Fibroblast of lung (primary cell): ENCODE measurements at regions not wholly inside any gene's neighbourhood (a gene's known extent, or its start where the extent isn't known, plus 50 kb on each side); places are given as distances from the start of the nearest gene placed in this dataset.

ENCODE experiments used
- DNase-seq, 2 donors: peaks; one replicate each; pipeline versions ENCODE4 v3.0.0 to v3.0.0-alpha.2; 2010; ENCODE audit warnings: low read depth in 2 of 2
- H2AFZ ChIP-seq: 2 replicates; pipeline ENCODE4 v1.5.1; 2012; ENCODE audit warnings: low read length, control low read depth, inconsistent platforms
- H3K27ac ChIP-seq: 2 replicates; pipeline ENCODE4 v1.5.1; 2011; ENCODE audit warnings: low read length, control low read depth; ENCODE audit not compliant: insufficient read depth
- H3K27me3 ChIP-seq: 2 replicates; pipeline ENCODE4 v1.5.1; 2011; ENCODE audit warnings: mild to moderate bottlenecking, low read length; ENCODE audit not compliant: control insufficient read depth, insufficient read depth
- H3K36me3 ChIP-seq: 2 replicates; pipeline ENCODE4 v1.5.1; 2011; ENCODE audit warnings: low read length; ENCODE audit not compliant: control insufficient read depth, insufficient read depth
- H3K4me1 ChIP-seq: 2 replicates; pipeline ENCODE4 v1.5.1; 2011; ENCODE audit warnings: low read length; ENCODE audit not compliant: control insufficient read depth, insufficient read depth; ENCODE audit errors: extremely low read depth
- H3K4me2 ChIP-seq: 2 replicates; pipeline ENCODE4 v1.5.1; 2011; ENCODE audit warnings: low read length, control low read depth; ENCODE audit not compliant: insufficient read depth; ENCODE audit errors: extremely low read depth
- H3K4me3 ChIP-seq, 4 experiments: fragments of 200-600 bp in 1 of 4; sonication (generic) in 1 of 4; replicated peaks in 1 of 4; 2 replicates each; pipeline ENCODE4 v1.5.1; 2011 to 2016; ENCODE audit warnings: low read length in 4 of 4, low read depth in 3 of 4, mild to moderate bottlenecking in 3 of 4, control low read depth in 2 of 4, inconsistent platforms in 1 of 4, mixed read lengths in 1 of 4; ENCODE audit not compliant: insufficient read depth in 1 of 4; ENCODE audit errors: control extremely low read depth in 1 of 4
- H3K79me2 ChIP-seq: 2 replicates; pipeline ENCODE4 v1.5.1; 2012; ENCODE audit warnings: mild to moderate bottlenecking, low read length, inconsistent platforms; ENCODE audit not compliant: control insufficient read depth, insufficient read depth
- H3K9ac ChIP-seq: 2 replicates; pipeline ENCODE4 v1.5.1; 2011; ENCODE audit warnings: mild to moderate bottlenecking, low read length, control low read depth; ENCODE audit not compliant: insufficient read depth
- H3K9me3 ChIP-seq: 2 replicates; pipeline ENCODE4 v1.5.1; 2012; ENCODE audit warnings: low read depth, low read length; ENCODE audit not compliant: control insufficient read depth, insufficient read depth
- H4K20me1 ChIP-seq: 2 replicates; pipeline ENCODE4 v1.5.1; 2011; ENCODE audit warnings: low read length; ENCODE audit not compliant: control insufficient read depth, insufficient read depth; ENCODE audit errors: extremely low read depth
- CTCF ChIP-seq, 2 donors: IDR thresholded peaks in 1 of 2; conservative IDR thresholded peaks in 1 of 2; 1 replicate in 1 of 2; 2 replicates in 1 of 2; pipeline ENCODE4 v1.5.1; 2011 to 2012; ENCODE audit warnings: low read length in 2 of 2, control low read depth in 1 of 2, inconsistent platforms in 1 of 2, low read depth in 1 of 2, mild to moderate bottlenecking in 1 of 2
- EZH2 ChIP-seq: IDR thresholded peaks from 2 replicates; pipeline ENCODE4 v1.5.1; 2012; ENCODE audit warnings: low read length, control low read depth, mild to moderate bottlenecking; ENCODE audit errors: missing control alignments

GRCh38 chr1:78223417-78224215 is 177.8 kb downstream of the GIPC2 start:
- Histone ChIP-seq H3K79me2 (no peaks in the 10 kb centered on the region), H3K9me3 (no peaks in the 10 kb centered on the region), H3K4me2 (no peak overlapping the region), H3K27ac (no peak overlapping the region), H3K27me3 (no peaks in the 10 kb centered on the region), H3K36me3 (no peaks in the 10 kb centered on the region), H3K4me3 (no peak overlapping the region), H2AFZ (no peak overlapping the region), H4K20me1 (no peaks in the 10 kb centered on the region), H3K4me1 (no peaks in the 10 kb centered on the region), H3K9ac (no peak overlapping the region)
- DNase-seq, result peak; percentile 51 to 74
- TF ChIP-seq EZH2, result no peak

- Histone ChIP-seq H3K27me3 (no peaks in the 10 kb centered on the region), H3K4me1 (no peaks in the 10 kb centered on the region), H3K27ac (no peak overlapping the region), H3K79me2 (no peaks in the 10 kb centered on the region), H4K20me1 (no peaks in the 10 kb centered on the region), H3K9ac (no peak overlapping the region), H2AFZ (no peak overlapping the region), H3K9me3 (no peaks in the 10 kb centered on the region), H3K4me3 (no peak overlapping the region), H3K36me3 (no peaks in the 10 kb centered on the region), H3K4me2 (no peak overlapping the region)
- DNase-seq, result no peak
- TF ChIP-seq CTCF (conservative IDR thresholded peaks at IDR 0.05 in 1 of 2, IDR thresholded peaks at IDR 0.05 in 1 of 2; ENCODE audit: low read depth in 1 of 2, low read length in 2 of 2), result no peak
Observed at GRCh38 chr1:78224246-78224785, 178.6 kb downstream of the GIPC2 start.

- Histone ChIP-seq H3K27ac (no peak overlapping the region), H3K4me2 (no peak overlapping the region), H3K79me2 (no peaks in the 10 kb centered on the region), H3K9ac (no peak overlapping the region), H4K20me1 (no peaks in the 10 kb centered on the region), H3K27me3 (no peaks in the 10 kb centered on the region), H3K4me1 (no peaks in the 10 kb centered on the region), H3K36me3 (no peaks in the 10 kb centered on the region), H3K4me3 (no peak overlapping the region), H2AFZ (no peak overlapping the region), H3K9me3 (no peaks in the 10 kb centered on the region)
- DNase-seq, result no peak
- TF ChIP-seq CTCF (conservative IDR thresholded peaks at IDR 0.05 in 1 of 2, IDR thresholded peaks at IDR 0.05 in 1 of 2; ENCODE audit: low read depth in 1 of 2, low read length in 2 of 2), result no peak
- TF ChIP-seq EZH2, result no peak
Observed at GRCh38 chr1:78224861-78225552, 179.2 kb downstream of the GIPC2 start.
